Sigmoid colon (tissue), 4 donors: ENCODE measurements at regions not wholly inside any gene's neighbourhood (a gene's known extent, or its start where the extent isn't known, plus 50 kb on each side); places are given as distances from the start of the nearest gene placed in this dataset.

Experiments used
- CTCF ChIP-seq, 4 experiments: fragments of 450-650 bp in 3 of 4; fragments of 200-600 bp in 1 of 4; IDR thresholded peaks; one replicate each; pipeline ENCODE4 v1.5.1; 2016 to 2019; ENCODE audit warnings: antibody characterized with exemption in 4 of 4, mild to moderate bottlenecking in 3 of 4, moderate library complexity in 2 of 4
- POLR2A ChIP-seq, 2 donors: fragments of 450-650 bp; IDR thresholded peaks; one replicate each; pipeline ENCODE4 v1.6.1; 2016; ENCODE audit warnings: antibody characterized with exemption in 2 of 2, mild to moderate bottlenecking in 2 of 2, moderate library complexity in 2 of 2
- POLR2AphosphoS5 ChIP-seq, 4 donors: sonication (generic); formaldehyde crosslinking; IDR thresholded peaks; one replicate each; pipeline ENCODE4 v1.6.1; 2017; ENCODE audit warnings: antibody characterized with exemption in 4 of 4

GRCh38 chr4:110821186-110821585 is 198.3 kb upstream of the PITX2 start:
- TF ChIP-seq CTCF (IDR thresholded peaks at IDR 0.05) = no peak
- no peak for TF ChIP-seq POLR2A (IDR thresholded peaks at IDR 0.05)
- no peak for TF ChIP-seq POLR2AphosphoS5 (IDR thresholded peaks at IDR 0.05)
